Neural cell (in vitro differentiated cells): ENCODE measurements at regions not wholly inside any gene's neighbourhood (a gene's known extent, or its start where the extent isn't known, plus 50 kb on each side); places are given as distances from the start of the nearest gene placed in this dataset.

Experiments
- CTCF ChIP-seq: fragments of 450-650 bp; IDR thresholded peaks from 2 replicates; pipeline ENCODE4 v1.5.1; 2014; ENCODE audit warnings: antibody characterized with exemption, mild to moderate bottlenecking, moderate library complexity; ENCODE audit not compliant: poor library complexity, severe bottlenecking
- EP300 ChIP-seq: fragments of 450-650 bp; conservative IDR thresholded peaks from 2 replicates; pipeline ENCODE4 v1.6.1; 2014; ENCODE audit warnings: antibody characterized with exemption, mild to moderate bottlenecking, moderate library complexity; ENCODE audit not compliant: poor library complexity, severe bottlenecking
- EZH2 ChIP-seq: fragments of 200-600, 300-800 bp; shearing (Covaris generic), sonication (generic); IDR thresholded peaks from 2 replicates; pipeline ENCODE4 v1.6.1; 2014; ENCODE audit warnings: antibody characterized with exemption, low read length, borderline replicate concordance, mild to moderate bottlenecking; ENCODE audit not compliant: insufficient read depth, poor library complexity, severe bottlenecking
- POLR2AphosphoS5 ChIP-seq: IDR thresholded peaks from 2 replicates; pipeline ENCODE4 v1.6.1; 2012
- REST ChIP-seq: IDR thresholded peaks from 2 replicates; pipeline ENCODE4 v1.6.1; 2012; ENCODE audit warnings: borderline replicate concordance
- TAF1 ChIP-seq: IDR thresholded peaks from 2 replicates; pipeline ENCODE4 v1.6.1; 2012; ENCODE audit warnings: low read depth

- TF ChIP-seq EZH2 (no peak), CTCF (no peak), REST (no peak), POLR2AphosphoS5 (no peak), EP300 (no peak), TAF1 (no peak)
These were observed 276.6 kb upstream of the GALNT17 start for GRCh38 chr7:70855373-70855772.
